ENCODE measurements at regions not wholly inside any gene's neighbourhood (a gene's known extent, or its start where the extent isn't known, plus 50 kb on each side); places are given as distances from the start of the nearest gene placed in this dataset.

- TF ChIP-seq ZNF331 (CRISPR knock-in tag; IDR thresholded peaks at IDR 0.05; ENCODE audit: low read depth) (no peak), JUNB (IDR thresholded peaks at IDR 0.05; ENCODE audit: unreplicated experiment) (no peak)
Measured at GRCh38 chr1:174075245-174075692, 53.1 kb upstream of the RC3H1 start (continued).

DNA sequence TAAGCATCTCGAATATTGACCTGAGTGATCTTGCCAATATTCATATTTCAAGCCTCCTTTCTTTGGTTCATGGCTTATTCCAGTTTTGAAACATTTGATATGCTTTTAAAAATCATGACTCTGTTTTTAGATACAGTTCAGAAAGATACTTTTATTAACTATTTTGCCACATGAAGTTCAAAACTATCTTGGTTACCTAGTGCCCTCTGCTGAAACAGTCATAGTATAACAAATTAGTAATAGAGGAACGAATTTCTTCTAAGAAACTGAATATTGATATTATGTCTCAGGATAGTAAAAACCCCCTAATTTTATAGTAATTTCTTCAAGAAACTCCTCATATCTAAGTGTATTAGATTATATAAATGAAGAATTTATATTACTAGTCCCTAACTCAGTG is 52.6 kb upstream of the RC3H1 start:
- Histone ChIP-seq H4K20me1 (replicated peaks; ENCODE audit: insufficient read depth) (no peaks in the 10 kb centered on the region), H3K27ac (ENCODE audit: low read depth) (no peak overlapping the region), H3K9me2 (ENCODE audit: insufficient read depth) (no peaks in the 10 kb centered on the region), H3K27me3 (ENCODE audit: insufficient read depth) (no peaks in the 10 kb centered on the region), H3K4me3 (no peak overlapping the region), H3F3A (replicated peaks; ENCODE audit: low read depth) (no peaks in the 10 kb centered on the region), H3K4me1 (ENCODE audit: insufficient read depth) (no peaks in the 10 kb centered on the region), H3K4me2 (no peak overlapping the region), H3K36me3 (ENCODE audit: insufficient read depth) (no peaks in the 10 kb centered on the region), H2AFZ (no peak overlapping the region), H3K79me2 (replicated peaks; ENCODE audit: insufficient read depth) (no peaks in the 10 kb centered on the region)
- TF ChIP-seq CTCF (conservative IDR thresholded peaks at IDR 0.05; ENCODE audit: low read depth in 2 of 2) (peak in 1 of 2 experiments; percentile 61; a peak in 3 of 4 replicates), ZNF331 (CRISPR knock-in tag; IDR thresholded peaks at IDR 0.05; ENCODE audit: low read depth) (no peak)
- ATAC-seq (no peak), DNase-seq (ENCODE audit: low spot score) (no peak)
- H3K9me3 Mint-ChIP-seq: no peaks in the 10 kb centered on the region
- H3K27me3 Mint-ChIP-seq (ENCODE audit: insufficient read depth, low read depth, poor library complexity): peaks cover 1% of the 10 kb centered on the region
- no peaks in the 10 kb centered on the region for H3K36me3 Mint-ChIP-seq (ENCODE audit: low read depth)
- no peak overlapping the region for H3K4me3 Mint-ChIP-seq
- no peak overlapping the region for H3K27ac Mint-ChIP-seq
- peaks cover 12% of the 10 kb centered on the region for H3K4me1 Mint-ChIP-seq

- Histone ChIP-seq H3K4me3 (no peak overlapping the region), H3K9me2 (ENCODE audit: insufficient read depth) (no peaks in the 10 kb centered on the region), H4K20me1 (replicated peaks; ENCODE audit: insufficient read depth) (no peaks in the 10 kb centered on the region), H3K79me2 (replicated peaks; ENCODE audit: insufficient read depth) (no peaks in the 10 kb centered on the region), H3F3A (replicated peaks; ENCODE audit: low read depth) (no peaks in the 10 kb centered on the region), H3K27me3 (ENCODE audit: insufficient read depth) (no peaks in the 10 kb centered on the region), H2AFZ (peak overlapping the region; percentile 49; the same call in 1 of the 2 replicates), H3K27ac (ENCODE audit: low read depth) (no peak overlapping the region), H3K36me3 (ENCODE audit: insufficient read depth) (no peaks in the 10 kb centered on the region), H3K4me2 (no peak overlapping the region), H3K4me1 (ENCODE audit: insufficient read depth) (no peaks in the 10 kb centered on the region)
- peaks cover 4% of the 10 kb centered on the region for H3K4me1 Mint-ChIP-seq
- no peak for ATAC-seq
- H3K4me3 Mint-ChIP-seq: no peak overlapping the region
- no peak for DNase-seq (ENCODE audit: low spot score)
- peaks cover 1% of the 10 kb centered on the region for H3K27me3 Mint-ChIP-seq (ENCODE audit: insufficient read depth, low read depth, poor library complexity)
- H3K27ac Mint-ChIP-seq: no peak overlapping the region
- H3K36me3 Mint-ChIP-seq (ENCODE audit: low read depth): no peaks in the 10 kb centered on the region
- H3K9me3 Mint-ChIP-seq: no peaks in the 10 kb centered on the region
- TF ChIP-seq CTCF (conservative IDR thresholded peaks at IDR 0.05; ENCODE audit: low read depth in 2 of 2): no peak
- no peak for TF ChIP-seq REST (IDR thresholded peaks at IDR 0.05; ENCODE audit: unreplicated experiment)
- TF ChIP-seq CREB1 (CRISPR knock-in tag; IDR thresholded peaks at IDR 0.05; ENCODE audit: low read depth): no peak
- TF ChIP-seq EZH2 (IDR thresholded peaks at IDR 0.05; ENCODE audit: low read depth, unreplicated experiment): no peak
Measured at GRCh38 chr1:174072581-174072980, 50.4 kb upstream of the RC3H1 start.

All from GM23338 (cell line).